ENCODE measurements at regions not wholly inside any gene's neighbourhood (a gene's known extent, or its start where the extent isn't known, plus 50 kb on each side); places are given as distances from the start of the nearest gene placed in this dataset.
"Not testable (repeated sequence)": the region's sequence is repeated elsewhere in the genome, so short reads cannot be mapped to it uniquely, and the experiment has no call there.

DNA sequence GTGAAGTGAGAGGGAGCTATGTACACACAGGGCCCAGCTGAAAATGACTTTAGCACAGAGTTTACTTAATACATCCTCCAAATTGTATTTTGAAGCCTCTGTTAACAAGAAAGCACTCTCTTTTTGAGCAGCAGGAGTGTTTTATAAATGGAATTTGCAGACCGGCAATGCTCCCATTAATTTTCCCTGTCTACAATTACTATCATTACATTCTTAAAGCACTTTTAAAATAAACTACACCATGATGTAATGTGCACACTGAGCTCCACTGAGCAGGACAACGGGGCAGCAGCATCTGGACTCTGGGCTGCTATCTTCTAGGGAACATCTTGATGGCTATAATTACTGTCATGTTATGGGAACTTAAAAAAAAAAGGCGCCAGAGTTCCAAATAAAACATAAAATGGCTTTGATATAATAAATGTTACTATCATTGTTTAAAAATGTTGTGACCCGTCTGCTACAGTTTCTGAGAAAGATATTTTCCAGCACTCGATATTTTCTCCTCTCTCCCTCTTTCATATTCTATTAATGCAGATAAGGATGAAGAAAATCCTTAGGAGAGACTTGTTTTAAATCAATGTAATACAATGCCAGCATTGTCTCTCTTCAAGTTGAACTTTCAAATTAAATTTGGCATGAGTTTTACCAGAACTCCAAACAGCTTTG, 150.9 kb downstream of the HLX start:
- DNase-seq (ENCODE audit: low spot score): no peak

DNA sequence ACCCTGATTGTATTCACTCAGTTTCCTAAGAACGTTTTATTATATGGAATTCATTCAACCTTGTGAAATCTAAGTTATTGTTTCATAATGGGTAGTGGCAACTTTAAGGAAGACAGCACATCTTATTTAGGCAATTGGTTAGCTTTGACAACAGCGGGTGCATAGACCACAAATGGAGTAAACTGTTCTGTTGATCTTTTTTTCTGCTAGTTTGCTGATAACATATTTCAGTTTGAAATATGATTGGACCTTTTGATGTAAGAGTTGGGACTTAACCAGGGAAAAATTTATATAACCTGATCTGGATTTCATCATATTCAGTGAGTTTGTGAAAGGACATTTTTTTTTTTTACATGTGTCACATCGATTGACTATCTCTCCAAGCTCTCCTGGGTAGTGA, 151.7 kb downstream of the HLX start:
- no peak for DNase-seq (ENCODE audit: low spot score)

DNA sequence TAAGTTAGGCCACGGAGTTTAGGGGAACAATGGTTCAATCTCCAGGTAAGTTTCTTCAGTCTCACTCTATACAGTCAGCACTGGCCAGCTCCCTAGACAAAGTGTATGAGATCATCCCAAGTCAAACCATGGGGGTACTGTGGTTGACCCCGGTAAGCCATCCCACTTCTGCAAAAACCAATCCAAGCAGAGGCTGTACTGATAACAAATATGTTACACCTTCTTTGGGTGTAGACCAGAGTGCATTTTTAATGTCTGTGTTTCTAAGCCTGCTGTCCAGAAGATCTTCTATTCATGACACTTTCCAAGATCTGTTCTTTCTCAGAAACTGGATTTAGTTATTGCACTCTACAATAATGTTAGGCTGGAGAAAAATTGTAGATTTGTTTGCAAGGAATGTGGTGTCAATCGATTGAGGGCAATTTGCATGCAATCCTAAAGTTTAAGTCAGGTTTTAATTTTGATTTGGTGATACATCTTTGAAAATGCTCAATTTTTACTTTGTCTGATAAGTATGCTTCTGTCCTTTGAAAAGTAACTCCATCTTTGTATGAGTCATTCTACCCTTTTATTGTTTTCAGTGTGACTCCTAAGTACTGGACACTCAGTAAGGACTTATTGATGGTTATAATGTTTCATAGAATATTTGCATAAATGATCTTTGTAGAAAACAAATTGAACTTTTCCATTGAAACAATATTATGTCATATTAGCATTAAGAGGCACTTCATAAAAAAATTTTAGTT, 152.4 kb downstream of the HLX start:
- no peak for DNase-seq (ENCODE audit: low spot score)

DNA sequence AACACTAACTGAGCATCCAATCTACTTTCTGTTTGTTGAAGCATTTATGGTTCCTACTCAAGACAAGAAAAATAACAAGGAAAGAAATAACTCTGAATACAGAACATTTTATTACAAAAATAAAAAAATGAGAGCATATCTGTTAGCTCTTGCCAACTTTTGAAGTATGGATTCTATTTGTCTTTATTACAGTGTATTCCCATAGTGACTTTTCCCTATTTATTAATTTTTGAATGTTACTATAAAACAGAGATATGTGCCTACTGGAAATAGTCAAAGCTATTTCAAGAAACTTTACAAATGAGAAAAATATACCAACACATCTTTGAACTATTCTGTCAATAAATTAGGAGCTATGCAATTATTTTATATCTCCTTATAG, 153.0 kb downstream of the HLX start:
- no peak for DNase-seq (ENCODE audit: low spot score)

DNA sequence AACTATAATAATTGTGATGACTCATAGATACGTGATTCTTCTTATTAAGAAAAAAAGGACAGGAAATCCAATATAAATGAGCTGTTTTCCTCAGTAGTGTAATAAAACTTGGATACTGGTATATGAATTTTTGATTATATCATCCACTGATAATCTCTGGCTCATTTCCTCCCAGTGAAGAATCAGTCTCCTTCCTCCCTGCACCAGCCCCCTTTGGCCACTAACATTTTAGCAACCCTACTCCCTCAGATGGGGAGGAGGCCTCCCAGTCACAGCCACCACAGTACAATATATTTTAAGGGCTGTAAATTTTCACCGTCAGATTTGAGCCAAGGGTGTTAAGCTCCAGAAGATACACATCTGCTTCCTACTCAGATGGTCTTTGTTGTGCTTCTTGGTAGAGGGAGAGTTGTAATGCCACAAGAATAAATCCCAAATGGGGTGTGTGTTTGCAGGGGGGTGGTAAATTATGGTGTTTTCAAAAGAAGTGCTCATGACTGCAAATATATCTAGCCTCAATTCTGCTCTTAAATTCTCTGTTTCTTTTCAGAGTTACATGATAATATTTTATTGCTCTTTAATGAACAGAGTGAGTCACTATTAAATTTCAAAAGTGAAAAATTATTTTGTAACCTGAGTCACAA, 153.5 kb downstream of the HLX start:
- no peak for DNase-seq (ENCODE audit: low spot score)

DNA sequence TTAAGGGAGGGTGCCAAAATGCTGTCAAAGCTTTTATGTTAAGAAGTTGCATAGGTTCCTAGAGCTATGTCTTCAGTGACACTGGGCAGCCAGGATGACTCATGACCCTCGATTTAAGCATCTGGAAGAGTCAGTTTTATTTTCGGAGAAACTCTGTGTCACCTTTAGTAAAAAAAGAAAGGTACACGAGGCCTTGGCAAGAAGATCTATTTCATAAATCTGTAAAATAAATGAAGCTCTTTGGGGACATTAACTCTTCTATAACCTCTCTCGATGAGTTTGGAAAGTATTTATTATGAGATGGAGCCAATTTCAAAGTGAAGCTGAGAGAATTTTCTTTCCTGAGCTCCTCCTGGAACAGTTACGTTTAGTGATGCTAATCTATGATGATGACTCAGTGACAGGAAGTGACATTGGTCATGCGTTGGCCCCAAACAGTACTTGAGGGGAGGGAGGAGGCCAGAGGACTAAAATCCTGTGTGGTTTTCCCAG, 156.5 kb downstream of the HLX start:
- DNase-seq (ENCODE audit: low spot score): no peak

DNA sequence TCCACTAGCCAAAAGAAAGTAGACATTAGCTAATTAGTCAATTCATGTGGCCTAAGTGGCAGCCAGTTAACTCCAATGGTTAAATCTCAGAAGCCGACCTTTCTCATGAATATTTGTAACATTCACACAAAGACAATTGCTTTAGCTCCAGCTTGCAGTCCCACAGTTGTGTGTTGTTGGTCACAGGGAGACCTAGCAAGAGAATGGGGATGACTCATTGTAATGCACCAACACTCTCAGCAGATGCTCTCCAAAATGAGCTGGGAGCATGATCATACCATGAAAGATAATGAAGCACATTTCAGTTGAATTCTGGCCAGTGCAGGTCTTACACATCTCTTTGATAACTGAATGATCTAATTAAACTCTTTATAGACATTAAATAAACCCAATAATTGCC, 160.4 kb downstream of the HLX start:
- no peak for DNase-seq (ENCODE audit: low spot score)

DNA sequence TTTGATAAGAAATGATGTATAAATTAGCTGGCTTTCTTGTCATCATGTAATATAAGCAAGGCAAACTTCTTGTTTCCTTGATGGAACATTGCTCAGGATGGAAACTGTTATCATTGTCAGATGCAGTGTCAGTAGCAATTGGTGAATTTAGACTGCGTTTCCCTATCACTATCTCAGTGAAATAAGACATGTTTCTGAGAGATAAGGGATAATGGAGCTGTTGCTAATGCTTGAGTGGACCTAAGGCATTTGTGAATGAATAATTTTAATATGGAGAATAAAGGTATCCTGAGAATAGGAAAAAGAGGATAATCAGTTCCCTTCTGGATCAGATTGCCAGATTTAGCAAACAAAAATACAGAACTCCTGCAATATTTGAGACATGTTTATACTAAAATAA, 160.9 kb downstream of the HLX start:
- DNase-seq (ENCODE audit: low spot score): no peak

DNA sequence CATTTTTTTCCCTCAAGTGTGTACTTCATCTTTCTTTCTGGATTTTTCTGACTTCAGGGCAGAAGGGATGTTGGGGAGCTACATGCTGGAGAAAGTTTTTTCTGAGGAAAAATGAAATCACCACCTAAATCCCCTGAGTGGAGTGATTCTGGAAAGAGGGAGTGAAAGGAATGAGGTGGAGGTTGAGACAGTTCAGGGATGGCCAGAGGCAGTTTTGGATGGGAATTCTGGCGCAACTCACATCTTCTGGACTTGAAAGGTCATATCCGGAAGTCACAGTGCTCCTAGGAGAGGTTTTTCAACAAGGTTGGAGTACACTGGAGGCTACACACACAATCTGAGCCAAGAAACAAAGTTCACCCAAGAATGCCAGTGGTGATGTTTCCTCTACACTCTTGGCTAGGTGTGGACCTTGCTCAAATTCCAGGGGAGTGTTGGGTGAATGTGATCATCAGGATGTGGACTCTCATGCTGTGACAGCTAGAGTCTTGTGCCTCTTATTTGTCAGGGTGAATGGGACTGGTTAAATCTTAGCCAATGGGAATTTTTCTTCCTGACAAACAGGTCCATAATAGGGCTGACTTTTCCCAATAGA, 161.5 kb downstream of the HLX start:
- no peak for DNase-seq (ENCODE audit: low spot score)

DNA sequence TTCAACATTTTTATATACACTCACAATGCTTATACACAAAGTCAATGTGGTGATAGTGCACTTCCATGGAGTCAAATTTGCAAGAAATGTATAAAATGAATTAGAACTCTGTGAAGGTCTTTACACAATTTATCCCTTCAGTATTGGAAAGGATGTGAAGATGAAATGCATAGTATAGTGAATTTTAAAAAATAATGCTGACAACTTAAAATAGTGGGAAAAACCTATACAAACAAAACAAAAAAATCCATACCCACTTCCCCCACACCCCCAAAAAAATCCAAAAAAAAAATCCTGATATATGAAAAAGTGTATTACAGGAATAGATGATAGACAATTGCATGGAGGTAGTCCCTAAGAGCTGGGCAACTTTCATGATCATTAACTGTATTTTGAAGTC, 165.3 kb downstream of the HLX start:
- no peak for DNase-seq (ENCODE audit: low spot score)

DNA sequence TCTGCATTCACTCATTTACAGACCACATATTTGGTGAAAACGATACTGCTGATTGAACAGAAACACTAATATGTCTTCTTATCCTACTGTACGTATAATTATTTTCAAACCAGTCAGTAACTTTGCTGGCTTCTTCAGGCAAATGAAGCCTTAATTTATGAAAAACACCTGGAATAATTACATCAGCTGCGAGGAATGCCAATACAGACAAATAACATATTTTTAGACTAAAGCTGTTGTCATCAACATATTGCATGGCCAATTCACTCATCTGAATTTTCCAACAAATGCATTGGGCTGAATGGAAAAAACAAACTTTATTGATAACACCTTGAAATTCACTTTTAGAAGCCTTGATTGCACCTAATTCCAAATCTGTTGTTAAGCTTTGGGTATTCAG, 165.9 kb downstream of the HLX start:
- no peak for DNase-seq (ENCODE audit: low spot score)

DNA sequence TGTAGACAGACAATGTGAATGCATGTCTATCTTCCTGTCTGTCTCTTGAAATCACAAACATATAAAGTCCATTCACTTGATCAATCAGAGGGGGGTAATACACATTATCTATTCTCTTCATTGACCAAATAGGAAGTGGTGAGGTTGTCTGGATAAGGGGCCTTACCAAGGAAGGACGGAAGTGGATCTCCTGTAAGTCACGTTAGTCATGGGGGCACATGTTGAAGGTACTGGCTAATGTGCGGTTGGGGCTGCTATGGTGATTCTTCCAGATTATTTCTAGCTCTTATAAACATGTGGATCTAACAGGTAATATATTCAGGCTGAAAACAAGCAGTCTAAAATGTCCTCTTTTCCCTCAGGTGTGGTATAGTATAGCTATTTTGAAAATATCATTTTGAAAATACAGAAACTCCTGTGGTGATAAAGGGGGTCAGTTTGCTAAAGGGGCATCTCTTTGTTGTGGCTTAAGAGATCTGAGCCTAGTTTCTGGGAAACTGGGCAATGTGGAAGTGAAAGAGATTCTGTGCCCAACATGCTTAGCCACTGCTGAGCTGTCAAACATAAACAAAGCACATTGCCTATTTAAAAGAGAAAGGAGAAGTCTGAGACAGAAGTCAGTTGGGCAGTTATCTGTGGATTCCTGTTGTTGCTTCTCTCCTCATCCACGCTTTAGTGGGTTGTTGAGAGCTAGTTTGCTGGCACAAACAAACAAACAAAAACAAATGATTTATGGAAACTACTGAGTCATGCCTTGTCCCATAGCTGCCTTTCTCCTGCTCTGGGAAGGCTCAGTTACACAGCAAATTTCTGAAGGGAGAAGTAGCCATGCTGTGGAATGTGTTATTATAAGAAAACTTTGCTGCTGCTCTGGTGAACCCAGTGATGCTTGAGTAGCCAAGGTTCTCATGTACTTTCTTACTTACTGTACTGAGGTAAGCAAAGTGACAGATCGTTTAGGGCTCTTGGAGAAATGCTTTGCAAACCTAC, 166.9 kb downstream of the HLX start:
- DNase-seq (ENCODE audit: low spot score): no peak

DNA sequence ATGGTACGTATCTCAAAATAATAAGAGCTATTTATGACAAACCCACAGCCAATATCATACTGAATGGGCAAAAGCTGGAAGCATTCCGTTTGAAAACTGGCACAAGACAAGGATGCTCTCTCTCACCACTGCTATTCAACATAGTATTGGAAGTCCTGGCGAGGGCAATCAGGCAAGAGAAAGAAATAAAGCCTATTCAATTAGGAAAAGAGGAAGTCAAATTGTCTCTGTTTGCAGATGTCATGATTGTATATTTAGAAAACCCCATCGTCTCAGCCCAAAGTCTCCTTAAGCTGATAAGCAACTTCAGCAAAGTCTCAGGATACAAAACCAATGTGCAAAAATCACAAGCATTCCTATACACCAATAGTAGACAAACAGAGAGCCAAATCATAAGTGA, 172.1 kb downstream of the HLX start:
- not testable (repeated sequence) for DNase-seq (ENCODE audit: low spot score)

DNA sequence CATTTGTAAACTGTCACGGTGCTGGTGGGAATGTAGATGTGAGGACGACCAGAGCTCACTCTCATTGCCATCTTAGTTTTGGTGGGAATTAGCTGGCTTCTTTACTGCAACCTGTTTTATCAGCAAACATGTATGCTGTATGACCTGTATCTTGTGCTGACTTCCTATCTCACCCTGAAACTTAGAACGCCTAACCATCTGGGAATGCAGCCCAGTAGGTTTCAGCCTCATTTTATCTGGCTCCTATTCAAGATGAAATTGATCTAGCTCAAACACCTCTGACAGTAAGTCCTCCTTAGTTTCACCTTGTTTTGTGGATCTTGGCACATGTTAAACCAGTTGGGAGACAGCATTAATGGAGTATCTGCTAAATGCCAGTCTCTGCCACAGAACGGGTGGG, 174.6 kb downstream of the HLX start:
- DNase-seq (ENCODE audit: low spot score): no peak

DNA sequence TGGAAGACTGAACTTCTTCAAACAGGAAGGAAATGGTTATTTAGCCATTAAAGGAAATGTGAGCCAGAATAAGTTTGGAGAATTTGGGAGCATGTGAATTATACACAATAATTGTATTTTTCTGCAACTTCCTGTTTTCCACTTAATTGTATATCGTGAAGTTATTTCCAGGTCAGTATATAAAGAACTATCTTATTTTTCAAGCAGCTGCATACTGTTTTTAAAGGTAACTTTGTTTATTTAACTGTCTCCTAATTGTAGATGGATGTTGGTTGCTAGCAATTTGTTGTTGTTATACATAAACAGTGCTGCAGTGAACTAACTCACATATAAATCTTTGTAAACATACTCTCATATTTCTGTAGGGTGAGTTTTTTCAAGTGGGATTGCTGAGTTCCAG, 180.3 kb downstream of the HLX start:
- DNase-seq (ENCODE audit: low spot score): no peak

DNA sequence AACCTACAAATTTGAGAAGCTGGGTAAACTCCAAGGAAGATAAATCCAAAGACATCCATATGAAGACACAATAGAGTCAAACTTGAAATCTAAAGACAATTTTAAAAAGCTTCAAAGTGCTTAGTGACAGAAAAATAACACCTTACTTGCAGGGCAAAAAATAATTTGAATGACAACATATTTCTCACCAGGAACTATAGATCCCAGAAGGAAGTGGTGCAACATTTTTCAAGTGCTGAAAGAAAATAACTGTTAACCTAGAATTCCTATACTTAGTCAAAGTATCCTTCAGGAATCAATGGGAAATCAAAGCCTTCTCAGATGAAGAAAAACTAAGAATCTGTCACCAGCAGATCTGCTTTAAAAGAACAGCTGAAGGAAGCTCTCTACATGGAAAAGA, 184.4 kb downstream of the HLX start:
- no peak for DNase-seq (ENCODE audit: low spot score)

DNA sequence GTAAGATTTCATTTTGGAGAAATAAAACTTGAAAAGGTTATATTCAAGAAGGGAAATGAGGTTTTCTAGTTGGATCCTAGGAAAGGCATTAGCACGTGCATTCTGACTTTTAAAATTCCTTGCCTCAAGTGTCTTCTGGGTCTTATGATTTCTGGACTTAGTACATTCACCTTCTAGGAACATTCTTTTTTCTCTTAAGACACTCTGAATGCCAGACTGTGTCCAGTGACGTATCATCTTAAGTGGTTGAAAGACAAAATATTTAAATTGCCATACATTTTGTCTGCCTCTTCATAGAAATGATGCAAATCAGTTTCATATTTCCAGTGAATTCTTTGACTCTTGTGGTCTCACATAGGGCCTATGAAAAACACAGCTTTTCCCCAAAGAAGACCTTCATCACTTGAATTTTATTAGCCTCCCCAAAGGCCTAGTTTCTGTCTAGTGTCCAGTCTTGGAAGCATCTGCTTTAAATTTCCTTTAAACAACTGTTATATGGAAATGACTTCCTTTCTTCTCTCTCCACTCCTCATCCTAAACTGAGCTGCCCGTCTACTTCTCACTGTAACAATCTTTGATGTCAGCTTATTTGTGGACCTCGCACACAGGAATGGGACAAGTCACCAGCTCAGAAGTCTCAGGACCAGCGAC, 187.2 kb downstream of the HLX start:
- no peak for DNase-seq (ENCODE audit: low spot score)

DNA sequence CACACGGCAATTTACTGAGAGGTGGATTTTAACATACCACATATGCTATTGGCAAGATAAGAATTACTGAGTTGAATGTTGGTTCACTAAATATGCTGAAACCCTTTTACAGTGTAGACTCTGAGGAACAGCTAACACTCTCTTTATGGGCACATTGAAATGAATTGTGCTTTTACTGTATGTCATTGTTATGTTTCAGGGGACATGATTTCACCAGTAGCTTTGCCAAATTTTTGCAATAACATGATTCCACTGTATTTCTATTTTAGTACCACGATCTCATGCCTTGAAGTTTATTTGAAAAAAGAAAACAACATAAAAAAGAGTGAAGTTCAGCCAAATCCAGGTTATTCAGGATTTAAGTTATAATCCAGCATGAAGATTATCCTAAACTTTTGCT, 188.5 kb downstream of the HLX start:
- DNase-seq (ENCODE audit: low spot score): no peak

DNA sequence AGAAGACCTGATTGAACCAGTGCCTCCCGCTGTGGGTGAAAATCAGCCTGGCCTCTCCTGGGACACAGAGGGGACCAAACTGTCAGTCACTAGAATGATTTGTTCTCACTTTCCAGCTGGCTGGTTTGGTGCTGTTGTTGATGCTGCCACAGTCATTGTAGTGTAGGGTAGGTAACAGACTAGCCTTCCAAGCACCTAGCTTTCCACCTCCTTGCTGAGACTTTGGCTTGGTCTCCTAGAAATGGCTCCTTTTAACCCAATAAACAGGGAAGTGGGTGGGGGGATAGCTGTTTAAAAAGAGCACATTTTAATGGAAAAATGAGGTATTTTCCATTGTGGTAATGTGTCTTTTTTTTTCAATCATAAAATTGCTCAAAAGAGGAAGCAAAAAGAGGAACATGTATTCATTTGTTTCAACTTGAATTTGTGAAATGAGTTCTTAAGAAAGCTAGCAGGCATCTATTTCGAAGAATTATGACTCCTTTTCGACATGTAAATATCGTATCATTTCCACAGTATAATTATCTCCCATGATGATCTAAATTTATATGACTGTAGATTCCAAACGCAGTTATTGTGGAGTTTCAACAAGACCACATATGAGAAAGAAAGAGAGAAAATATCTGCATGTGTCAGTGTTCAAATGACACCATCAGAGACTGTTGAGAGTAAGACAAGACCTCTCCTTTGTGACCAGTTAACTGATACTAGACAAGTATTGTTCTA, 190.1 kb downstream of the HLX start:
- DNase-seq (ENCODE audit: low spot score): no peak

DNA sequence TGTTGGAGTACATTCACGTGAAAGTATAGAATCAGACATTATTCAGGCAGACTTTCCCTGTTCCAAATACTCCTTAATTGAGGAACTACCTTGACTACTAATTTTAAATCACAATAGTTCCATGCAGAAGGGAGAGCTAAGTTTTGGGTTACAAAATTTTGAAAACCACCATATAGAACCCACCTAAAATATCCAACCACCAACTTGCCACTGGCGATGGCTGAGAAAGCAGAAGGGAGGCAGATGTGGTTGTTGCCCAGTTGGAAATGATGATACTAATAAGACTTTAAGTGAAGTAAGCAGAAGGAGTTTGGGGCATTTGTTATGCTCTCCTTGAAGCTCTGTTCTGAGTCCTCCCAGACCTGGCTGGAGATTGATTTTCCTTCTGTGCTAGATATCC, 190.7 kb downstream of the HLX start:
- no peak for DNase-seq (ENCODE audit: low spot score)

DNA sequence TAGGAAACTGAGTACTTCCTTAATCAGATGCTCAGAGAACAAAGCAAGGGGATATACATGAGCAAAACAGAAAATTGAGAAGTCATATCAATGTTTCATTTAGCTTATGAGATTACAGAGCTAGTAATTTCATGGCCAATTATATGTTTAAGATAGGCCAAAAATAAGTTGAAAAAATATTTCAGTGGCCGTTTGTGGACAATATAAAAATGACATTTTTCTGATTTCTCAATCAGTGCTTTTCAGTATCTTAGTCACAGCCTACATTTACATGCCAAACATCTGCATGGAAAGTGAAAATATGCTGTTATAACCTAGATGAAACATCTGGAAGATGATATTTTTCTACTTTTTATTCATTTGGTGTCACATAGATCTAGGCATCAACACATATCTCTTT, 192.5 kb downstream of the HLX start:
- no peak for DNase-seq (ENCODE audit: low spot score)

All from ecto neural progenitor cell (in vitro differentiated cells).